ENCODE measurements at regions not wholly inside any gene's neighbourhood (a gene's known extent, or its start where the extent isn't known, plus 50 kb on each side); places are given as distances from the start of the nearest gene placed in this dataset.

DNA sequence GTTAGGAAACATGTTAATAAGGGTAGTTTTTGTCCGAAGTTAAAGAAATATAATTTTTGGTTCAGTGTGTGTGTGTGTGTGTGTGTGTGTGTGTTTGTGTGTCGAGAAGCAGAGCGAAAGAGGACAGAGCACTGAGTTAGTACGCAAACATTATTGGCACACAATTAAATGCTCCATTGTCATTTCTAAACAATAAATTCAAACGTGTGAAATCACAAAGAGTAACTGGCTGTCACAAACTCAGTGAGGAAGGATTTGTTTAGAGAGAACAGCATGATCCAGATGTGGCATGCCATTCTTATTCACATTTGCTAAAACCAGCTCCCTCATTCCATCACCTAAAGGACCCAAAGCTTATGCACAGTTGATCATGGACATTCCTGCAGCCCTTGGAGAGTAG, 970.8 kb downstream of the DTWD2 start:
- no peak overlapping the region for H3K4me3 ChIP-seq (ENCODE audit: low read depth, low read length)
- no peak for DNase-seq (ENCODE audit: low read depth)
- TF ChIP-seq, protein P1, sequence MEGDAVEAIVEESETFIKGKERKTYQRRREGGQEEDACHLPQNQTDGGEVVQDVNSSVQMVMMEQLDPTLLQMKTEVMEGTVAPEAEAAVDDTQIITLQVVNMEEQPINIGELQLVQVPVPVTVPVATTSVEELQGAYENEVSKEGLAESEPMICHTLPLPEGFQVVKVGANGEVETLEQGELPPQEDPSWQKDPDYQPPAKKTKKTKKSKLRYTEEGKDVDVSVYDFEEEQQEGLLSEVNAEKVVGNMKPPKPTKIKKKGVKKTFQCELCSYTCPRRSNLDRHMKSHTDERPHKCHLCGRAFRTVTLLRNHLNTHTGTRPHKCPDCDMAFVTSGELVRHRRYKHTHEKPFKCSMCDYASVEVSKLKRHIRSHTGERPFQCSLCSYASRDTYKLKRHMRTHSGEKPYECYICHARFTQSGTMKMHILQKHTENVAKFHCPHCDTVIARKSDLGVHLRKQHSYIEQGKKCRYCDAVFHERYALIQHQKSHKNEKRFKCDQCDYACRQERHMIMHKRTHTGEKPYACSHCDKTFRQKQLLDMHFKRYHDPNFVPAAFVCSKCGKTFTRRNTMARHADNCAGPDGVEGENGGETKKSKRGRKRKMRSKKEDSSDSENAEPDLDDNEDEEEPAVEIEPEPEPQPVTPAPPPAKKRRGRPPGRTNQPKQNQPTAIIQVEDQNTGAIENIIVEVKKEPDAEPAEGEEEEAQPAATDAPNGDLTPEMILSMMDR (IDR thresholded peaks at IDR 0.05; ENCODE audit: insufficient read depth, low read length) = no peak

DNA sequence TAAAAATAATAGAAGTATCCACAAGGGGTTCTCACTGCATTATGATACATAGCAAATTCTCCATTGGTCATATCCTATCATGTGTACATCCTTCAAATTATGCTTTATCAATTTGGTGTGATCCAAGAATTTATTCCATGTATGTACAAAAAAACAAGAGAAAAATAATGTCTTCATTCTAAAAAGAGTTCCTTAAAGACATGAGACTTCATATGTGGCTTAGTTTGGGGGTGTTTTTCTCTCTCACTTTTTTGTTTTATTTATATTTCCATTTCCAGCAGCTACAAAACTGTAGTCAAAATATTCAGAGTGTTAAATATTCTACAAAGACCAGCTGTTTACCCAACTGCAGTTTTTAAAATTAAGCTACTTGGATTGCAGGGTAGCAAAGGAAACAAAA, 972.0 kb downstream of the DTWD2 start:
- no peak overlapping the region for H3K4me3 ChIP-seq (ENCODE audit: low read depth, low read length)
- TF ChIP-seq, protein P1 (IDR thresholded peaks at IDR 0.05; ENCODE audit: insufficient read depth, low read length) = no peak
- no peak for DNase-seq (ENCODE audit: low read depth)

DNA sequence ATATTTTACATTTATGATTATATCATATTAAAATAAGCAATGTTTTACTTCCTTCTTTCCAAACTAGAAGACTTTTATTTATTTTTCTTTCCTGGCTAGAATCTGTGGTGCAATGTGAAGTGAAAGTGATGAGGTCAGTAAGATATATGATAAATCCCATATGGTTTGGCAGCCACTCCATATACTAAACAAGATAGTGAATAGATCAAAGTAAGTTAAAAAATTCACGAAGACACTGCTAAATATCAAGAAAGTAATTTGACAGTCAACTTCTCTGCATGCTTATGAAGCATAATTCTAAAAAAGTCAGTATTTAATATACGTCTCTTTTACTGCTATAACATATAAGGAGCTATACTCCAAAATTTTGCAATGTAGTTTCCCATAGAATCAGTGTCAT, 972.8 kb downstream of the DTWD2 start:
- H3K4me3 ChIP-seq (ENCODE audit: low read depth, low read length) = no peak overlapping the region
- TF ChIP-seq, protein P1 (IDR thresholded peaks at IDR 0.05; ENCODE audit: insufficient read depth, low read length) = no peak
- no peak for DNase-seq (ENCODE audit: low read depth)

DNA sequence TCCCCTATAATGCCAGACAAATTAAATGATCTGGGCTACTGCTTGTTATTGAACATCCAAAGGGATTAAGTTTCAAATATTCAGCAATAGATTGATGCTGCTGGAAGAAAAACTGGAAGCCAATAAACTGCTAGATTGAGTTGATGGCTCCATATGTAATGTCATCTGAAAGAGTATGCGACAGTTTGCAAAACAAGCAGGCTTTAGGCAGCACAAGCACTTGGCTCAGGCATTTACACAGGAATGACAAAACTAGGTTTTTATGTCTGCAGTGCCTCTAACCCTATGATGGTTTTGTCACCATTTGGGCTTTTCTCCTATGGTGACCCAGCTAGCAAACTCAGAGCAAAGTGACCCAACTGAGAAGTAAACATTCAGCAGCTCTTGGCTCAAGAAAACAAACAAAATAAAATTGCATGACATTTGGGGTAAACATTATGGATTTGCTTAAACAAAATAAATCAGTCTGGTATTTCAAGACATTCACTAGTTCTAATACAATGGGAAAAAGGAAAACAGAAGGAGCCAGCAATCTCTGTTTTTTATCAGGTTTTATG, 978.5 kb downstream of the DTWD2 start:
- no peak overlapping the region for H3K4me3 ChIP-seq (ENCODE audit: low read depth, low read length)
- TF ChIP-seq, protein P1 (IDR thresholded peaks at IDR 0.05; ENCODE audit: insufficient read depth, low read length) = no peak
- no peak for DNase-seq (ENCODE audit: low read depth)

DNA sequence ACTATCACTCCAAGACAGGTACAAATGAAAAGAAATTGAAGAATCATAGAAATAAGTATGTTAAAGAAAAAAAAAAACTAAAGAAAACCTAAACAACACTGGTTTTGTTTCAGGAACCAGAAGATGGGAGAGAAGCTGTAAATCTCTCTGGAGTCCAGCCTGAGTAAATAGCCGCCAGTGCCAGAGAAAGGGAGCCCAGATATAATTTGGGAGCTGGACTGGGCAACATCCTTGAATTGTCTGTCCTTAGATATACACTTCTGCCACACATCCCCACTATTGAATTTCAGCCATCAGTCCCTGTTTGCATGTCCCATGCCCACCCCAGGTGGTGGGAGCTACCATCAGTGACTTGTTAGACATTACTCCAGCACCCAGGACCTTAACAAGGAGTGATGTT, 979.6 kb downstream of the DTWD2 start:
- no peak overlapping the region for H3K4me3 ChIP-seq (ENCODE audit: low read depth, low read length)
- no peak for DNase-seq (ENCODE audit: low read depth)
- TF ChIP-seq, protein P1 (IDR thresholded peaks at IDR 0.05; ENCODE audit: insufficient read depth, low read length) = no peak

DNA sequence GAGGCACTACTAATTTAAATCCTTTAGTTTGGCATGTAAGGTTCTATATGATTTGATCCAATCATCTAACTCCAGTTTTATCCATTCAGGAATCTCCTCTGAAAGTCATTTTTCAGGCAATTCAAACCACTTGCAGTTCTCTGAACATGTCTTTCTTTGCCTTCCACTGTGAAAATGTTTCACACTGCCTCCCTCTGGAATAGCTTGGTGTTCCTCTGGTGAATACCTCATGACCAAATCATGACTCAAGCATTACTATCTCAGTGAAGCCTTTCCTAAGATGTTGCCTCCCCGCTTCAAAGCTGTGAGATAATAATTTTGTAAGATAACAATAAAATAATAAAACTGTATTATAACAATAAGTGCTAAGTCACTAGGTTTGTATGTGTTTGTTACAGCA, 981.1 kb downstream of the DTWD2 start:
- no peak for DNase-seq (ENCODE audit: low read depth)

More for the DNA sequence above, 981.1 kb downstream of the DTWD2 start:
- TF ChIP-seq, protein P1 (IDR thresholded peaks at IDR 0.05; ENCODE audit: insufficient read depth, low read length) = no peak
- no peak overlapping the region for H3K4me3 ChIP-seq (ENCODE audit: low read depth, low read length)

All from fibroblast of the aortic adventitia (primary cell).